Left cardiac atrium (tissue), 4 donors: ENCODE measurements at regions not wholly inside any gene's neighbourhood (a gene's known extent, or its start where the extent isn't known, plus 50 kb on each side); places are given as distances from the start of the nearest gene placed in this dataset.
"Not testable (repeated sequence)": the region's sequence is repeated elsewhere in the genome, so short reads cannot be mapped to it uniquely, and the experiment has no call there.

Experiments used
- ATAC-seq, 2 donors: fragments of 200-7000 bp; cut with Tn5 transposase; one replicate each; pipeline ENCODE4 v1.9.1; 2020; ENCODE audit warnings: mild to moderate bottlenecking in 2 of 2, moderate library complexity in 2 of 2
- DNase-seq: peaks from one replicate; pipeline ENCODE4 v3.0.0-alpha.2; 2020
- intact Hi-C, 2 donors: fragments of 100-400 bp; cut with DNase I; formaldehyde crosslinking; loops; one replicate each; pipeline versions ENCODE4 v1.14.1 to v1.15.1; 2022 to 2023
- donor health status: DM: no; HTN: yes; CAD: no.
- donor health status: DM: no; HTN: yes; CAD: no; lungs with severe emphysema.
- donor health status: DM: yes; HTN: yes; CAD: no.
- donor health status: Dilated cardiomyopathy.

GRCh38 chr11:112617977-112618826, 343.0 kb upstream of the NCAM1 start:
- intact Hi-C loops: no loop called here
- ATAC-seq (no peak), DNase-seq (no peak)

GRCh38 chr11:112619106-112619505, 342.1 kb upstream of the NCAM1 start:
- intact Hi-C loops: no loop called here
- DNase-seq: no peak
- no peak for ATAC-seq

- no peak for DNase-seq
- ATAC-seq: no peak
- intact Hi-C loops: no loop called here
Observed at GRCh38 chr11:112620621-112621394, 340.4 kb upstream of the NCAM1 start.

GRCh38 chr11:112623057-112623456, 338.2 kb upstream of the NCAM1 start:
- DNase-seq (no peak), ATAC-seq (no peak)
- intact Hi-C loops: no loop called here

- ATAC-seq: no peak
- intact Hi-C loops: no loop called here
Observed at GRCh38 chr11:112624431-112624830, 336.8 kb upstream of the NCAM1 start.

GRCh38 chr11:112624971-112625370, 336.2 kb upstream of the NCAM1 start:
- DNase-seq, ATAC-seq, intact Hi-C loops: not testable (repeated sequence)

More at GRCh38 chr11:112624431-112624830, 336.8 kb upstream of the NCAM1 start:
- DNase-seq: no peak

- intact Hi-C loops: no loop called here
- DNase-seq (no peak), ATAC-seq (no peak)
Observed at GRCh38 chr11:112625814-112626213, 335.4 kb upstream of the NCAM1 start.

GRCh38 chr11:112626731-112627130, 334.5 kb upstream of the NCAM1 start:
- DNase-seq: no peak
- intact Hi-C loops: no loop called here
- no peak for ATAC-seq

GRCh38 chr11:112627588-112628045, 333.6 kb upstream of the NCAM1 start:
- ATAC-seq (no peak), DNase-seq (no peak)
- intact Hi-C loops: no loop called here

GRCh38 chr11:112628676-112629075, 332.5 kb upstream of the NCAM1 start:
- intact Hi-C loops: no loop called here

GRCh38 chr11:112630496-112630895, 330.7 kb upstream of the NCAM1 start:
- no peak for DNase-seq
- intact Hi-C loops: no loop called here
- ATAC-seq: no peak

More at GRCh38 chr11:112628676-112629075, 332.5 kb upstream of the NCAM1 start:
- no peak for DNase-seq
- no peak for ATAC-seq

- intact Hi-C loops: no loop called here
- ATAC-seq: peak in 1 of 2 donors; percentile 38
Observed at GRCh38 chr11:112631333-112631732, 329.9 kb upstream of the NCAM1 start.

GRCh38 chr11:112632866-112633505, 328.2 kb upstream of the NCAM1 start:
- DNase-seq: no peak
- ATAC-seq: no peak
- intact Hi-C loops: no loop called here

More at GRCh38 chr11:112631333-112631732, 329.9 kb upstream of the NCAM1 start:
- no peak for DNase-seq

- intact Hi-C loops: no loop called here
- ATAC-seq: no peak
- DNase-seq: no peak
Observed at GRCh38 chr11:112634551-112634950, 326.7 kb upstream of the NCAM1 start.

- no peak for ATAC-seq
- no peak for DNase-seq
- intact Hi-C loops: no loop called here
Observed at GRCh38 chr11:112634995-112635737, 326.1 kb upstream of the NCAM1 start.

- intact Hi-C loops: no loop called here
- no peak for DNase-seq
- ATAC-seq: no peak
Observed at GRCh38 chr11:112637076-112637475, 324.1 kb upstream of the NCAM1 start.

- DNase-seq (no peak), ATAC-seq (no peak)
- intact Hi-C loops: no loop called here
Observed at GRCh38 chr11:112637876-112638275, 323.3 kb upstream of the NCAM1 start.

GRCh38 chr11:112639469-112639868, 321.8 kb upstream of the NCAM1 start:
- intact Hi-C loops: no loop called here
- DNase-seq (no peak), ATAC-seq (no peak)

- no peak for DNase-seq
- no peak for ATAC-seq
- intact Hi-C loops: no loop called here
Observed at GRCh38 chr11:112643416-112643815, 317.8 kb upstream of the NCAM1 start.
